ENCODE measurements at regions not wholly inside any gene's neighbourhood (a gene's known extent, or its start where the extent isn't known, plus 50 kb on each side); places are given as distances from the start of the nearest gene placed in this dataset.

- no peak overlapping the region for H3K27ac ChIP-seq (ENCODE audit: low read length)
- TF ChIP-seq SMC3 (conservative IDR thresholded peaks at IDR 0.05; ENCODE audit: poor library complexity) = no peak
- no peak for TF ChIP-seq MXI1 (conservative IDR thresholded peaks at IDR 0.05; ENCODE audit: poor library complexity, severe bottlenecking)
- no peak for TF ChIP-seq CTCF (IDR thresholded peaks at IDR 0.05; ENCODE audit: poor library complexity, severe bottlenecking)
- no peak for TF ChIP-seq EZH2 (IDR thresholded peaks at IDR 0.05; ENCODE audit: borderline replicate concordance, insufficient read depth, low read length, poor library complexity, severe bottlenecking)
- no peak for TF ChIP-seq TAF1 (IDR thresholded peaks at IDR 0.05; ENCODE audit: low read depth)
- TF ChIP-seq RAD21 (conservative IDR thresholded peaks at IDR 0.05) = no peak
- no peak for TF ChIP-seq REST (IDR thresholded peaks at IDR 0.05; ENCODE audit: borderline replicate concordance)
- TF ChIP-seq POLR2AphosphoS5 (IDR thresholded peaks at IDR 0.05) = no peak
- TF ChIP-seq EP300 (conservative IDR thresholded peaks at IDR 0.05; ENCODE audit: poor library complexity, severe bottlenecking) = no peak
- H3K9me3 ChIP-seq (ENCODE audit: low read length) = no peaks in the 10 kb centered on the region
- H3K4me2 ChIP-seq (ENCODE audit: low read length) = no peak overlapping the region
- no peak overlapping the region for H2AFZ ChIP-seq (ENCODE audit: low read depth, low read length)
- no peaks in the 10 kb centered on the region for H3K9me2 ChIP-seq (ENCODE audit: insufficient read depth, low read length)
- H3F3A ChIP-seq (ENCODE audit: insufficient read depth, low read length, poor library complexity, severe bottlenecking) = no peaks in the 10 kb centered on the region
- H3K36me3 ChIP-seq (ENCODE audit: insufficient read depth, low read length) = no peaks in the 10 kb centered on the region
- H3K27me3 ChIP-seq (ENCODE audit: insufficient read depth, low read depth, low read length) = no peaks in the 10 kb centered on the region
- H4K20me1 ChIP-seq (ENCODE audit: insufficient read depth) = no peaks in the 10 kb centered on the region
- H3K9ac ChIP-seq (ENCODE audit: low read length) = no peak overlapping the region
- H3K79me2 ChIP-seq (replicated peaks; ENCODE audit: insufficient read depth, low read length) = no peaks in the 10 kb centered on the region
- no peak overlapping the region for H3K4me3 ChIP-seq (ENCODE audit: low read length)
Observed at GRCh38 chr3:27779176-27779575, 57.1 kb upstream of the EOMES start.

- no peak overlapping the region for H3K27ac ChIP-seq (ENCODE audit: low read length)
- H3K4me2 ChIP-seq (ENCODE audit: low read length) = no peak overlapping the region
Observed at GRCh38 chr3:27789420-27789819, 67.3 kb upstream of the EOMES start.

More at GRCh38 chr3:27789420-27789819, 67.3 kb upstream of the EOMES start:
- Histone ChIP-seq H3K27me3 (ENCODE audit: insufficient read depth, low read depth, low read length) (no peaks in the 10 kb centered on the region), H3K9me2 (ENCODE audit: insufficient read depth, low read length) (no peaks in the 10 kb centered on the region), H4K20me1 (ENCODE audit: insufficient read depth) (no peaks in the 10 kb centered on the region), H3K9ac (ENCODE audit: low read length) (no peak overlapping the region), H3K9me3 (ENCODE audit: low read length) (no peaks in the 10 kb centered on the region), H3F3A (ENCODE audit: insufficient read depth, low read length, poor library complexity, severe bottlenecking) (no peaks in the 10 kb centered on the region), H3K79me2 (replicated peaks; ENCODE audit: insufficient read depth, low read length) (no peaks in the 10 kb centered on the region), H2AFZ (ENCODE audit: low read depth, low read length) (no peak overlapping the region), H3K4me3 (ENCODE audit: low read length) (no peak overlapping the region), H3K36me3 (ENCODE audit: insufficient read depth, low read length) (no peaks in the 10 kb centered on the region)
- no peak for TF ChIP-seq RAD21 (conservative IDR thresholded peaks at IDR 0.05)
- no peak for TF ChIP-seq SMC3 (conservative IDR thresholded peaks at IDR 0.05; ENCODE audit: poor library complexity)
- no peak for TF ChIP-seq TAF1 (IDR thresholded peaks at IDR 0.05; ENCODE audit: low read depth)
- no peak for TF ChIP-seq EP300 (conservative IDR thresholded peaks at IDR 0.05; ENCODE audit: poor library complexity, severe bottlenecking)
